H9 (cell line): ENCODE measurements at regions not wholly inside any gene's neighbourhood (a gene's known extent, or its start where the extent isn't known, plus 50 kb on each side); places are given as distances from the start of the nearest gene placed in this dataset.

Experiments used
- DNase-seq: peaks from one replicate; pipeline ENCODE4 v3.0.0-alpha.2; 2017
- H2AFZ ChIP-seq: one replicate; pipeline ENCODE4 v1.6.1; 2013; ENCODE audit warnings: mild to moderate bottlenecking, low read length, control low read depth, moderate library complexity
- H2AK5ac ChIP-seq: 2 replicates; pipeline ENCODE4 v1.6.1; 2013; ENCODE audit warnings: low read length, control low read depth, mixed read lengths; ENCODE audit not compliant: insufficient read length
- H2BK120ac ChIP-seq: one replicate; pipeline ENCODE4 v1.6.1; 2013; ENCODE audit warnings: low read depth, mild to moderate bottlenecking, low read length, control low read depth, inconsistent platforms; ENCODE audit not compliant: poor library complexity, severe bottlenecking
- H2BK12ac ChIP-seq: 2 replicates; pipeline ENCODE4 v1.6.1; 2013; ENCODE audit warnings: low read length, control low read depth, mixed read lengths, low read depth; ENCODE audit not compliant: insufficient read length
- H2BK15ac ChIP-seq: 2 replicates; pipeline ENCODE4 v1.6.1; 2013; ENCODE audit warnings: low read depth, low read length, control low read depth
- H2BK20ac ChIP-seq: one replicate; pipeline ENCODE4 v1.6.1; 2013; ENCODE audit warnings: low read depth, mild to moderate bottlenecking, low read length, control low read depth, inconsistent platforms; ENCODE audit not compliant: poor library complexity, severe bottlenecking
- H2BK5ac ChIP-seq: 2 replicates; pipeline ENCODE4 v1.6.1; 2013; ENCODE audit warnings: low read length, control low read depth, mixed read lengths; ENCODE audit not compliant: insufficient read length
- H3K14ac ChIP-seq: 2 replicates; pipeline ENCODE4 v1.6.1; 2013; ENCODE audit warnings: low read length, control low read depth; ENCODE audit not compliant: insufficient read depth
- H3K18ac ChIP-seq: 2 replicates; pipeline ENCODE4 v1.6.1; 2013; ENCODE audit warnings: low read depth, mild to moderate bottlenecking, mixed read lengths, low read length, control low read depth; ENCODE audit not compliant: insufficient read length
- H3K23ac ChIP-seq: 2 replicates; pipeline ENCODE4 v1.6.1; 2013; ENCODE audit warnings: low read length, control low read depth, mixed read lengths, low read depth; ENCODE audit not compliant: insufficient read length
- H3K23me2 ChIP-seq: 2 replicates; pipeline ENCODE4 v1.6.1; 2013; ENCODE audit warnings: low read depth, mild to moderate bottlenecking, mixed read lengths, low read length, control low read depth; ENCODE audit not compliant: insufficient read length, poor library complexity, severe bottlenecking
- H3K27ac ChIP-seq: 2 replicates; pipeline ENCODE4 v1.5.1; 2013; ENCODE audit warnings: low read length, control low read depth, mixed read lengths, low read depth; ENCODE audit not compliant: insufficient read length
- H3K27me3 ChIP-seq: 2 replicates; pipeline ENCODE4 v1.6.1; 2013; ENCODE audit warnings: low read length, control low read depth, inconsistent platforms; ENCODE audit not compliant: insufficient read depth
- H3K4ac ChIP-seq: 2 replicates; pipeline ENCODE4 v1.6.1; 2013; ENCODE audit warnings: low read depth, mild to moderate bottlenecking, control low read depth, inconsistent platforms, low read length, moderate library complexity
- H3K4me1 ChIP-seq: 2 replicates; pipeline ENCODE4 v1.6.1; 2013; ENCODE audit warnings: low read length, control low read depth, inconsistent platforms; ENCODE audit not compliant: insufficient read depth
- H3K4me2 ChIP-seq: 2 replicates; pipeline ENCODE4 v1.6.1; 2013; ENCODE audit warnings: low read length, control low read depth, mixed read lengths; ENCODE audit not compliant: insufficient read length, insufficient read depth
- H3K56ac ChIP-seq: 2 replicates; pipeline ENCODE4 v1.6.1; 2013; ENCODE audit warnings: low read depth, mild to moderate bottlenecking, mixed read lengths, low read length, control low read depth; ENCODE audit not compliant: insufficient read length
- H3K79me1 ChIP-seq: 2 replicates; pipeline ENCODE4 v1.6.1; 2013; ENCODE audit warnings: low read depth, mild to moderate bottlenecking, moderate library complexity, low read length, control low read depth, inconsistent platforms; ENCODE audit not compliant: insufficient read depth, poor library complexity, severe bottlenecking
- H3K79me2 ChIP-seq: 2 replicates; pipeline ENCODE4 v1.6.1; 2013; ENCODE audit warnings: low read length, control low read depth, inconsistent platforms; ENCODE audit not compliant: insufficient read depth
- H3K9ac ChIP-seq: 2 replicates; pipeline ENCODE4 v1.6.1; 2013; ENCODE audit warnings: low read length, control low read depth, mixed read lengths; ENCODE audit not compliant: insufficient read length; ENCODE audit errors: extremely low read depth
- H3K9me3 ChIP-seq: one replicate; pipeline ENCODE4 v1.6.1; 2013; ENCODE audit warnings: low read depth, low read length, inconsistent platforms; ENCODE audit not compliant: control insufficient read depth
- H3T11ph ChIP-seq: one replicate; pipeline ENCODE4 v1.6.1; 2013; ENCODE audit warnings: mild to moderate bottlenecking, low read length, control low read depth, inconsistent platforms
- H4K20me1 ChIP-seq: one replicate; pipeline ENCODE4 v1.6.1; 2013; ENCODE audit not compliant: control insufficient read depth, insufficient read length, insufficient read depth
- H4K5ac ChIP-seq: 2 replicates; pipeline ENCODE4 v1.6.1; 2013; ENCODE audit warnings: low read depth, mild to moderate bottlenecking, mixed read lengths, low read length, control low read depth; ENCODE audit not compliant: insufficient read length
- H4K8ac ChIP-seq: replicated peaks from 2 replicates; pipeline ENCODE4 v1.6.1; 2013; ENCODE audit warnings: low read length, control low read depth, mixed read lengths, low read depth; ENCODE audit not compliant: insufficient read length
- H4K91ac ChIP-seq: 2 replicates; pipeline ENCODE4 v1.6.1; 2013; ENCODE audit warnings: low read depth, mild to moderate bottlenecking, moderate library complexity, mixed read lengths, low read length, control low read depth; ENCODE audit not compliant: insufficient read length
- H3K27ac Mint-ChIP-seq, 3 experiments: 2 replicates in 2 of 3; 3 replicates in 1 of 3; pipeline ENCODE4 v1.8.0; 2020 to 2021; ENCODE audit warnings: mixed read lengths in 3 of 3, mild to moderate bottlenecking in 1 of 3, moderate library complexity in 1 of 3
- H3K27me3 Mint-ChIP-seq: 2 replicates; pipeline ENCODE4 v1.8.0; 2021; ENCODE audit warnings: low read depth, mild to moderate bottlenecking, moderate library complexity, mixed read lengths
- H3K36me3 Mint-ChIP-seq, 3 experiments: 2 replicates in 2 of 3; 3 replicates in 1 of 3; pipeline ENCODE4 v1.8.0; 2020 to 2021; ENCODE audit warnings: low read depth in 3 of 3, mixed read lengths in 3 of 3; ENCODE audit not compliant: insufficient read depth in 1 of 3
- H3K4me1 Mint-ChIP-seq, 2 experiments: 2 replicates each; pipeline ENCODE4 v1.8.0; 2020; ENCODE audit warnings: mixed read lengths in 2 of 2
- H3K4me3 Mint-ChIP-seq, 2 experiments: 2 replicates in 1 of 2; 3 replicates in 1 of 2; pipeline ENCODE4 v1.8.0; 2020 to 2021; ENCODE audit warnings: mild to moderate bottlenecking in 2 of 2, mixed read lengths in 2 of 2, moderate library complexity in 1 of 2
- H3K9me3 Mint-ChIP-seq, 2 experiments: 2 replicates in 1 of 2; 3 replicates in 1 of 2; pipeline ENCODE4 v1.8.0; 2020; ENCODE audit warnings: mild to moderate bottlenecking in 2 of 2, mixed read lengths in 2 of 2, moderate library complexity in 1 of 2
- WGBS: extraction: QIAGEN DNeasy Blood & Tissue Kit; methylation state at CpG from one replicate; pipeline ENCODE4 v1.1.7; 2013; ENCODE audit warnings: missing lambda C conversion rate, low lambda C conversion rate, mixed read lengths; ENCODE audit not compliant: insufficient read length; ENCODE audit errors: extremely low coverage; 5-methylcytosine and 5-hydroxymethylcytosine counted together
- TF ChIP-seq, protein P1 (sequence below): fragments of 200-600 bp; sonication (generic); conservative IDR thresholded peaks from 3 replicates; pipeline ENCODE4 v1.8.0; 2021; ENCODE audit warnings: antibody characterized with exemption, mild to moderate bottlenecking

DNA sequence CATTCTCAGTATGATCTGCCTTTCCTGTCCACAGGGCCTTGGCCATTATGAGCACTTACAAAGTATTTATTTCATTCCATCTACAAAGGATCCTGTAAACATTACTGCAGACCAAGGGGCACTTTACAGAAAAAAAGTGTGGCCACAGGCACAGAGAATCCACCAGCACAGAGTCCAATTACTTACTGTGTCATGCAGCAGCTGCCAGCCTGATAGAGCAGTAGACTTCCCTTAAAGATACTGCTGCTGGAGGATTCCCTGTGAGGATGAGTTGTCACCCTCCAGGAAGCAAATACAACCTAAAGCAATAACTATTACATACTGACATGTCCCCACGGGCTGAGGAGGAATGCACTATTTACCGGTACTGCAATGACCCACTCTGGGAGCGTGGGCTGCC lies 97.1 kb upstream of the COG2 start:
- H3K9me3 Mint-ChIP-seq, result no peaks in the 10 kb centered on the region
- Histone ChIP-seq H2BK15ac (no peak overlapping the region), H3K56ac (no peak overlapping the region), H2BK120ac (no peak overlapping the region), H3K27ac (no peak overlapping the region), H3K79me1 (no peaks in the 10 kb centered on the region), H2BK12ac (no peak overlapping the region), H2AK5ac (no peak overlapping the region), H3K4me1 (no peaks in the 10 kb centered on the region), H2AFZ (no peak overlapping the region), H2BK20ac (no peak overlapping the region), H3K23me2 (no peaks in the 10 kb centered on the region), H3K9ac (no peak overlapping the region), H3K9me3 (no peaks in the 10 kb centered on the region), H3K18ac (no peak overlapping the region), H3K23ac (no peak overlapping the region), H4K91ac (no peak overlapping the region), H4K20me1 (no peaks in the 10 kb centered on the region), H3K79me2 (no peaks in the 10 kb centered on the region), H3T11ph (no peak overlapping the region), H3K4ac (no peak overlapping the region), H4K5ac (no peak overlapping the region), H3K4me2 (no peak overlapping the region), H4K8ac (no peak overlapping the region), H2BK5ac (no peak overlapping the region), H3K27me3 (no peaks in the 10 kb centered on the region), H3K14ac (no peak overlapping the region)
- peaks cover 0 to 4% of the 10 kb centered on the region in 2 experiments; a peak in 1 of 4 replicates for H3K4me1 Mint-ChIP-seq
- WGBS, result no CpG with 5 or more reads among the region's 3 CpGs
- no peaks in the 10 kb centered on the region for H3K36me3 Mint-ChIP-seq
- H3K27me3 Mint-ChIP-seq, result peaks cover 14% of the 10 kb centered on the region
- TF ChIP-seq, protein P1, sequence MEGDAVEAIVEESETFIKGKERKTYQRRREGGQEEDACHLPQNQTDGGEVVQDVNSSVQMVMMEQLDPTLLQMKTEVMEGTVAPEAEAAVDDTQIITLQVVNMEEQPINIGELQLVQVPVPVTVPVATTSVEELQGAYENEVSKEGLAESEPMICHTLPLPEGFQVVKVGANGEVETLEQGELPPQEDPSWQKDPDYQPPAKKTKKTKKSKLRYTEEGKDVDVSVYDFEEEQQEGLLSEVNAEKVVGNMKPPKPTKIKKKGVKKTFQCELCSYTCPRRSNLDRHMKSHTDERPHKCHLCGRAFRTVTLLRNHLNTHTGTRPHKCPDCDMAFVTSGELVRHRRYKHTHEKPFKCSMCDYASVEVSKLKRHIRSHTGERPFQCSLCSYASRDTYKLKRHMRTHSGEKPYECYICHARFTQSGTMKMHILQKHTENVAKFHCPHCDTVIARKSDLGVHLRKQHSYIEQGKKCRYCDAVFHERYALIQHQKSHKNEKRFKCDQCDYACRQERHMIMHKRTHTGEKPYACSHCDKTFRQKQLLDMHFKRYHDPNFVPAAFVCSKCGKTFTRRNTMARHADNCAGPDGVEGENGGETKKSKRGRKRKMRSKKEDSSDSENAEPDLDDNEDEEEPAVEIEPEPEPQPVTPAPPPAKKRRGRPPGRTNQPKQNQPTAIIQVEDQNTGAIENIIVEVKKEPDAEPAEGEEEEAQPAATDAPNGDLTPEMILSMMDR, result no peak
- DNase-seq, result no peak
- H3K4me3 Mint-ChIP-seq, result no peak overlapping the region
- H3K27ac Mint-ChIP-seq, result no peak overlapping the region
